GM19397 (cell line): ENCODE measurements at regions not wholly inside any gene's neighbourhood (a gene's known extent, or its start where the extent isn't known, plus 50 kb on each side); places are given as distances from the start of the nearest gene placed in this dataset.

Source experiments
- ATAC-seq: cut with Tn5 transposase; IDR thresholded peaks from one replicate; pipeline ENCODE4 v1.9.1; 2021; ENCODE audit warnings: mild to moderate bottlenecking, moderate library complexity; ENCODE audit not compliant: unreplicated experiment

- no peak for ATAC-seq
Observed at GRCh38 chr21:35338281-35338680, 289.2 kb upstream of the RUNX1 start.

GRCh38 chr21:35337573-35337972 lies 288.5 kb upstream of the RUNX1 start:
- no peak for ATAC-seq

DNA sequence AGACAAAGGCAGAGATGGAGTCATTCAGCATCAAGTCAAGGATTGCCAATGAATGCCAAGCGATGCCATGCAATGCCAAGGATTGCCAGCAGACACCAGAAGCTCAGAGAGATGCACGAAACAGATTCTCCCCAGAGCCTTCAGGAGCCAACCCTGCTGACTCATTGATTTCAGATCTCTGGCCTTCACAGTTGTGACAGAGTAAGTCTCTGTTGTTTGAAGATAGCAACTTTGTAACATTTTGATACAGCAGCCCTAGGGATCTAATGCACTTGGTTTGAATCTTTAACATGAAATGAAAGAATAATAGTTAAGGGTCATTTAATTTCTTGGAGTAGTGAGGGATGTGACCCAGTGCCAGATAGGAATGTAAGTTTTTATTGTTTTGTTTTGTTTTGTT lies 287.4 kb upstream of the RUNX1 start:
- ATAC-seq = no peak

GRCh38 chr21:35335951-35336446 lies 286.9 kb upstream of the RUNX1 start:
- ATAC-seq = no peak

GRCh38 chr21:35333831-35334618 lies 284.9 kb upstream of the RUNX1 start:
- no peak for ATAC-seq

DNA sequence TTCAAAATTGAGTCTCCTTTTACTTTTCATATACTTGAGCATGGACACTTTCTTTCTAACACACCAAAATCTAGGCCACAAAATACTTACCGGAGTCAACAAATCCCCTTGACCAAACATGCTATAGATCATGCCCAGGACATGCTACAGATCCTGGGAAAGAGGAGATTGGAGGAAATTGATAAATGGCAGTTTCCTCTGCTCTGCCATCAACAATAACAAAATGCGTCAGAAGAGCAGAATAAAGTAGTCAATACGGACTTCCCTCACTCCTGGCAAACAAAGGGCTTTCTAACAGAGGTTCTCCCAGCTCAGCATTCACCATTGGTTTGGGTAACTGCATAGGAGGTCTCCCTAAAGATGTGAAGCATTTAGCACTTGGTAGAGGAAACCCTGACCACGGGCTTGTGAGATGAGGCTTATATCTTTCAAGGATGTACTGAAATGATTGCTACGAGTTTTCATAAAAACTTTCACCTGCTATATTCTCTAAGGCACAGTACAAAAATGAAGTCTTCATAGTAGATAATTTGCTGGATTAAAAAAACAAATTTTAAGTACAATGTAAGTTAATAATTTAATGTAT lies 283.8 kb upstream of the RUNX1 start:
- ATAC-seq = no peak

DNA sequence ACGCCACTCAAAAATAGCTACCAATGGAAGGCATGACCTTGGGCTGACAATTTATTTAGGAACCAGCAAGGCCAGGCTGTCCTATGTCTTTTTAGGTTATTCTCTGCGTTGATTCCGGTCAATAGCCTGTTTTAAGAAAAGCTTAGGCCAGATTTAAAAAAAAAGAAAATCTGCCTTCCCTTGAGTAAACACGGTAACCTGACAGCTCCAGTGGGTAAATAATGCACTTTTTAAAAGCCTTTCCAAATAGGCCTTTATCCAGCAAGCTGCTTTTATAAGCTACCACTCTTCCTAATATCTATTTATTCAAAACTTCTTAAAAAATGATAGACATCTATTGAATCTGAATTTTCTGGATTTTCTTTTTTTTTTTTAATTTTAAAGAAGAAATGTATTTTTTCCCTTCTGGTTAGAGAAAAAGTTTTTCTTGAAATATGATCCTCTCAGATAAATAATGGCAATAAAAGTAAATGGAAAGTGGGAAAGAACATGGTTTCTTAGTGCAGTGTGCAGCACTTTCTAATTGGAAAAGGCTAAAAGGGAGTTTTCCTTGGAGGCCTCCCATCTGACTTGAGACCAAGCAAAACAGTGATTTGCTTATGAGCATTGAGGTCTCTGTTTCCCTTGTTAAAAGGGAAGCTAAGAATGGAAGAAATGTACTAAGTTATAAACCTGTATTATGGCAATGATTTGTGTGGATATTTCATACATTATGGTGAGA lies 281.0 kb upstream of the RUNX1 start:
- ATAC-seq = no peak

- ATAC-seq = no peak
Observed at GRCh38 chr21:35328856-35329455, 279.9 kb upstream of the RUNX1 start.

DNA sequence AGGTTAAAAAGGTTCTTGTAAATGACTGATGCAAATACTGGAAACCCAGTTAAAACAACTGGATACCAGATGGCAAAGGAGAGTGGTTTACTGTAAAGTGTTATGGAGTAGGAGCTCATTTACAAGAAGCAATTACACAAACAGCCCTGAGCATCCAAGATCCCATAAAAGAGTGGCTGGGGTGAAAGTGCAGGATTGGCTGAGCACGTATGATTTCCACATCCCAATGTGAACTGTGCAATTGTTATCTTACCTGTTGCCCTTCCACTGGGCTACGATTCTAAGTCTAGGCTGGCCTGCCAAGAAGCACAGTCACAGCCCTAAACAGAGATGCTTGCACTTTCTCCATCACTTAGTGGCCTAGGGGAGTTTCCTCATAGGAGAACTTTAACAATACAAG lies 277.6 kb upstream of the RUNX1 start:
- no peak for ATAC-seq

GRCh38 chr21:35325953-35326352 lies 276.9 kb upstream of the RUNX1 start:
- ATAC-seq = no peak

DNA sequence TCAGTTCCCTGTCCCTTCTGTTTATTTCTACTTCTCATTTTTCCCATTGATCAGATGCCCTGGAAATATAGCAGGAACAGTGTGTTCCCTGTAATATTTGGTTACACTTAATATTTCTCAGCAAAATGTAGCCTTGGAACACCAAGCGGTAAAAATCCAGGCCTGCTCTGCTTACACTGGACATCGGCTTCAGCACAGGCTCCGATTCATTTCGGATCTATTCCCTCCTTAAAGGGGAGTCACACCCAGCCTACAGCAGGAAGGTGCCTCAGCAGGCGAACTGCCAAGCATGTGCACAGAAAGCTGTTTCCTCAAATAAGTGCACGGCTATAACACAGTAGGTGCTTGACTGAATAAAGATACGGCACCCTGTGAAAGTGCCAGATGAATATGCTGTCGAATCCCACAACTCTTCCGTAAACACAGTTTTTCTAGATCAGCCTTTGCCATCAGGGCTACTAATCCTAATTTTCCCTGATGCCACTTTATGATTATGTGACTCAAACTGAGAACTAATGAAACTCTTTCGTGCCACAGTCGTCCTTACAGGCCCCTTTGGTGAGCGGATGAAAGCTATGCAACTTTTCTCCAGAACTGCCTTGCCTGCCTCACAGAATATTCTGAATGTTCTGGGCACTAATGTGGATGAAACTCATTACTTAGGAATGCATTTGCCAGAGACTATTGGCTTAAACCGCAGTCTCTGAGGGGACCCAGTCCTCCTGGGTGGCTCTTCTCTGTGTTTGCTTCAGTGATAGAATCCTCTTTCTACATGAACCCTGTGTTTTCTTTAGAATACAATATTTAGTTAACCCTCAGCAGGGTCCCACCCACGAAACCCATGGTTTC lies 275.5 kb upstream of the RUNX1 start:
- ATAC-seq = no peak

- no peak for ATAC-seq
Observed at GRCh38 chr21:35323947-35324346, 274.8 kb upstream of the RUNX1 start.

GRCh38 chr21:35321322-35322200 lies 272.5 kb upstream of the RUNX1 start:
- no peak for ATAC-seq

DNA sequence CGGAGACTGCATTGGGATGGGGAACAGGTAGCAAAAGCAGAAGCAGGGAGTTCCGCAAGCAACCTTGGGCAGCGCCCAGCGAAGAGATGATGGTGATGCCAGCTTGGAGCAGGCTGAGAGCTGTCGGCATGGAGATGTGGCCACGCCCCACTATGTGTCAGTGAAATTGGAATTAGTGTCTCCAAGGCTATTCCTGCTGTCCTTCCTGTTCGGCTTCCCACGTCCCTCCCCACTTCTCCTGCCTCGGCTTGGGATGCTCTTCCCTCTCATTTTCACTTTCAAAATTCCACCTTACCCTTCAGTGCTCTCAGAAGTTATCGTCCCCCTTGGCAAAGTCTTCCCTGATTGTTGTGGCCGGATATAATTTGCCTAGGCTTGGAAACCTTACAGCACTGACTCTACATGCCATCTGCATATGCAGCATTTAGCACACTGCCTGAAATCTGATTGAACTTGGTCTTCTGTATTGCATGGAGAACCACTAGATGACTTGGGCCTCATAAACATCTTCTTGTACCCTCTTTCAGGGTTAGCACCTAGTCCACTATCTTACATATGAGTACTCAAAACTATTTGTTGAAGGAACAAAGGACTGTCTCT lies 270.7 kb upstream of the RUNX1 start:
- ATAC-seq = no peak

DNA sequence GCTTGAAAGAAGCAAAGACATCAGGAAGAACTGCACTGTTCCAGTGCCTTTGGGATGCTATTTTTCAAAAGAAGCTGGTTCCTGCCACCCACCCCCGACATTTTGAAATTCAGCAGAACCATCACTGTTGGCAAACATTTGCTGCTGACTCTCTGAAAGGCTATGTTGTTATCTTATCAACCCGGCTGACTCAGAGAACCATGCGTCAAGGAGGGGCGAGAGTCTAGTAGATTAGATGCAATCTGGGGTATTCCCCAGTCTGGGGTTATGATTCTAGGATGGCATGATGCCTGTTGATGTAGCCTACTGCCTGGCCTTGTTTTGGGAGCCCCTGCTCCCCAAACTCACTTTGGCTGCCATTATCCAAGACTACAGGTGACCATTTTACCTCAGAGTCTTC lies 267.8 kb upstream of the RUNX1 start:
- ATAC-seq = no peak

- no peak for ATAC-seq
Observed at GRCh38 chr21:35316456-35316855, 267.4 kb upstream of the RUNX1 start.

DNA sequence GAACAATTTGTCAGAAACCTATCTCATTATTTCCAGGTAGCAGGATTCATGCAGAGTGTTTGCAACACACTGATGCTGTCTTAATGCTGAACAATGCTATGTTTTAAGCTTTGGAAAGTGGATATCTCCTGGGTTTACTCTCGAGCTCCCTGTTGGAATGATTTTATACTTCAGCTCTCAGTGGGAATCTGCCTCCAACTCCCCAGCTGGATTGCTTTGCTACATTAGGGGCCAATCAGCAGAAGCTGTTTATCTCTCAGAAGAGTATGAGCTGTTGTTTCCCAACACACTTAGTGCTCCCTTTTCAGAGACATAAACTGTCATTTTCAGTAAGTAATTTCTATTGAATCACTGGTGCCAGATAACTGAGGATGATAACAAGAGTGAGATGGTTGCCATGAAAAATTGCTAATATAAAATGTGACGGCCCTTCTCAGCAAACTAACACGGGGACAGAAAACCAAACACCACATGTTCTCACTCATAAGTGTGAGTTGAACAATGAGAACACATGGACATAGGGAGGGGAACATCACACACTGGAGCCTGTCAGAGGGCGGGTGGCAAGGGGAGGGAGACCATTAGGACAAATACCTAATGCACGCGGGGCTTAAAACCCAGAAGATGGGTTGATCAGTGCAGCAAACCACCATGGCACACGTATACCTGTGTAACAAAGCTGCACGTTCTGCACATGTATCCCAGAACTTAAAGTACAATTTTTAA lies 265.9 kb upstream of the RUNX1 start:
- ATAC-seq = no peak

GRCh38 chr21:35311985-35312384 lies 262.9 kb upstream of the RUNX1 start:
- ATAC-seq = no peak

DNA sequence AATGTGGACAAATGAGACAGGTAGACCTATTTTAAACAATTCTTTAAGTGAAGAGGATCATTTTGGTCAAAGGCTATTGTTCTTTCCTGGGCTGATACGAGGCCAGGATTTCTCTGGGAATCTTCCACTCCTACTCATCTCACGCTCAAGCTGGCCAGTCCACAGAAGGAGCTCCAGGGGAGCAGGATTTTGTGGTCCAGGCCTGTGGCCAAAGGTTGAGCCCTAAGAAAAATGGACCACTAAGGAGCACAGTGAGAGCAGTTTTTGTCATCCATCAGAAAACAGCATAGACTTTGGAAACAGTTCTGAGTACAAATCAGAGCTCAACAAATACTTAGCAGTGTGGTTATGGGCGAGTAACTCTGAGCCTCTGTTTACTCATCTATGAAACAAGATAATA lies 260.2 kb upstream of the RUNX1 start:
- ATAC-seq = no peak
